Karpas-422 (cell line): ENCODE measurements at regions not wholly inside any gene's neighbourhood (a gene's known extent, or its start where the extent isn't known, plus 50 kb on each side); places are given as distances from the start of the nearest gene placed in this dataset.

Source experiments
- DNase-seq: peaks from one replicate; pipeline ENCODE4 v3.0.0-alpha.2; 2015
- H2AFZ ChIP-seq: fragments of 200-600 bp; sonication (generic); 2 replicates; pipeline ENCODE4 v1.6.1; 2014; ENCODE audit warnings: antibody characterized with exemption, low read length, mixed read lengths
- H3K27ac ChIP-seq: fragments of 200-600 bp; sonication (generic); 2 replicates; pipeline ENCODE4 v1.5.1; 2014; ENCODE audit warnings: mild to moderate bottlenecking, low read length, moderate library complexity
- H3K27me3 ChIP-seq: fragments of 200-600 bp; sonication (generic); 2 replicates; pipeline ENCODE4 v1.6.1; 2014; ENCODE audit warnings: low read length, mixed read lengths
- H3K36me3 ChIP-seq: fragments of 200-600 bp; sonication (generic); 2 replicates; pipeline ENCODE4 v1.6.1; 2014; ENCODE audit warnings: low read length, mixed read lengths; ENCODE audit not compliant: insufficient read depth
- H3K4me1 ChIP-seq: fragments of 200-600 bp; sonication (generic); 2 replicates; pipeline ENCODE4 v1.6.1; 2014; ENCODE audit warnings: mild to moderate bottlenecking, low read length, mixed read lengths
- H3K4me2 ChIP-seq: fragments of 200-600 bp; sonication (generic); 2 replicates; pipeline ENCODE4 v1.6.1; 2014; ENCODE audit warnings: low read length, low read depth, mild to moderate bottlenecking; ENCODE audit not compliant: poor library complexity, severe bottlenecking
- H3K4me3 ChIP-seq: fragments of 200-600 bp; sonication (generic); 2 replicates; pipeline ENCODE4 v1.5.1; 2014; ENCODE audit warnings: mild to moderate bottlenecking, antibody characterized with exemption, low read length, mixed read lengths
- H3K79me2 ChIP-seq: fragments of 200-600 bp; sonication (generic); 2 replicates; pipeline ENCODE4 v1.6.1; 2014; ENCODE audit warnings: mild to moderate bottlenecking, low read length, mixed read lengths
- H3K9ac ChIP-seq: fragments of 200-600 bp; sonication (generic); 2 replicates; pipeline ENCODE4 v1.6.0; 2014; ENCODE audit warnings: low read length
- H3K9me2 ChIP-seq: fragments of 200-600 bp; sonication (generic), shearing (Covaris generic); replicated peaks from 2 replicates; pipeline ENCODE4 v1.6.0; 2014; ENCODE audit warnings: mild to moderate bottlenecking, low read length, moderate library complexity; ENCODE audit not compliant: insufficient read depth
- H3K9me3 ChIP-seq: fragments of 300-700, 200-600 bp; sonication (generic); 2 replicates; pipeline ENCODE4 v1.6.1; 2014; ENCODE audit warnings: low read length, mixed read lengths
- H4K20me1 ChIP-seq: fragments of 200-600 bp; sonication (generic); 2 replicates; pipeline ENCODE4 v1.6.1; 2014; ENCODE audit warnings: mild to moderate bottlenecking, antibody characterized with exemption, low read length, low read depth; ENCODE audit not compliant: insufficient read depth

- Histone ChIP-seq H3K9ac (no peak overlapping the region), H3K4me2 (no peak overlapping the region), H3K9me2 (no peaks in the 10 kb centered on the region), H3K79me2 (no peaks in the 10 kb centered on the region), H4K20me1 (no peaks in the 10 kb centered on the region), H3K27ac (no peak overlapping the region), H3K36me3 (no peaks in the 10 kb centered on the region), H3K9me3 (no peaks in the 10 kb centered on the region), H3K27me3 (no peaks in the 10 kb centered on the region), H2AFZ (no peak overlapping the region), H3K4me3 (no peak overlapping the region), H3K4me1 (no peaks in the 10 kb centered on the region)
- peak; percentile 44 for DNase-seq
These were observed 102.9 kb upstream of the ZNF184 start for GRCh38 chr6:27575594-27576361.

GRCh38 chr6:27568226-27568897 lies 95.5 kb upstream of the ZNF184 start:
- no peak for DNase-seq
- Histone ChIP-seq H3K27me3 (no peaks in the 10 kb centered on the region), H3K4me2 (no peak overlapping the region), H3K36me3 (no peaks in the 10 kb centered on the region), H4K20me1 (no peaks in the 10 kb centered on the region), H3K79me2 (no peaks in the 10 kb centered on the region), H3K27ac (no peak overlapping the region), H3K4me1 (no peaks in the 10 kb centered on the region), H2AFZ (no peak overlapping the region), H3K9me3 (no peaks in the 10 kb centered on the region), H3K9ac (no peak overlapping the region), H3K4me3 (no peak overlapping the region), H3K9me2 (no peaks in the 10 kb centered on the region)

- Histone ChIP-seq H3K27me3 (no peaks in the 10 kb centered on the region), H3K4me3 (no peak overlapping the region), H3K9me3 (no peaks in the 10 kb centered on the region), H4K20me1 (no peaks in the 10 kb centered on the region), H3K79me2 (no peaks in the 10 kb centered on the region), H3K36me3 (no peaks in the 10 kb centered on the region), H3K9ac (no peak overlapping the region), H3K9me2 (no peaks in the 10 kb centered on the region), H3K27ac (no peak overlapping the region), H3K4me1 (no peaks in the 10 kb centered on the region), H3K4me2 (no peak overlapping the region), H2AFZ (no peak overlapping the region)
- no peak for DNase-seq
These were observed 93.2 kb upstream of the ZNF184 start for GRCh38 chr6:27565839-27566779.

- no peak overlapping the region for H3K4me2 ChIP-seq
- DNase-seq = no peak
These were observed 89.1 kb upstream of the ZNF184 start for GRCh38 chr6:27562027-27562410.

GRCh38 chr6:27558028-27558724 lies 85.3 kb upstream of the ZNF184 start:
- H2AFZ ChIP-seq = no peak overlapping the region
- H3K4me2 ChIP-seq = no peak overlapping the region
- H3K27me3 ChIP-seq = no peaks in the 10 kb centered on the region

More at GRCh38 chr6:27562027-27562410, 89.1 kb upstream of the ZNF184 start:
- Histone ChIP-seq H3K9me2 (no peaks in the 10 kb centered on the region), H3K9ac (no peak overlapping the region), H4K20me1 (no peaks in the 10 kb centered on the region), H3K9me3 (no peaks in the 10 kb centered on the region), H2AFZ (no peak overlapping the region), H3K36me3 (no peaks in the 10 kb centered on the region), H3K27ac (no peak overlapping the region), H3K79me2 (no peaks in the 10 kb centered on the region), H3K4me1 (no peaks in the 10 kb centered on the region), H3K4me3 (no peak overlapping the region), H3K27me3 (no peaks in the 10 kb centered on the region)

GRCh38 chr6:27556406-27556805 lies 83.5 kb upstream of the ZNF184 start:
- Histone ChIP-seq H3K27ac (no peak overlapping the region), H3K4me2 (no peak overlapping the region), H2AFZ (no peak overlapping the region), H3K9me2 (no peaks in the 10 kb centered on the region), H3K4me1 (peaks cover 6% of the 10 kb centered on the region), H3K9ac (no peak overlapping the region), H3K27me3 (no peaks in the 10 kb centered on the region), H4K20me1 (no peaks in the 10 kb centered on the region), H3K9me3 (no peaks in the 10 kb centered on the region), H3K79me2 (no peaks in the 10 kb centered on the region), H3K4me3 (no peak overlapping the region), H3K36me3 (no peaks in the 10 kb centered on the region)
- DNase-seq = peak; percentile 29

More at GRCh38 chr6:27558028-27558724, 85.3 kb upstream of the ZNF184 start:
- Histone ChIP-seq H3K4me3 (no peak overlapping the region), H3K36me3 (no peaks in the 10 kb centered on the region), H4K20me1 (no peaks in the 10 kb centered on the region), H3K9me2 (no peaks in the 10 kb centered on the region), H3K9me3 (no peaks in the 10 kb centered on the region), H3K9ac (no peak overlapping the region), H3K79me2 (no peaks in the 10 kb centered on the region), H3K4me1 (peaks cover 2% of the 10 kb centered on the region), H3K27ac (no peak overlapping the region)
- no peak for DNase-seq

- H3K36me3 ChIP-seq = no peaks in the 10 kb centered on the region
- no peaks in the 10 kb centered on the region for H3K79me2 ChIP-seq
- DNase-seq = peak; percentile 80
- peak overlapping the region; percentile 43 for H3K4me2 ChIP-seq
- H3K4me1 ChIP-seq = peaks cover 6% of the 10 kb centered on the region
- H3K27ac ChIP-seq = no peak overlapping the region
- no peaks in the 10 kb centered on the region for H3K27me3 ChIP-seq
- peak overlapping the region; percentile 8; the same call in 1 of the 2 replicates for H3K9ac ChIP-seq
- peak overlapping the region; percentile 20; the same call in 1 of the 2 replicates for H2AFZ ChIP-seq
- H3K9me3 ChIP-seq = no peaks in the 10 kb centered on the region
- no peaks in the 10 kb centered on the region for H3K9me2 ChIP-seq
- no peaks in the 10 kb centered on the region for H4K20me1 ChIP-seq
- peak overlapping the region; percentile 43; the same call in 1 of the 2 replicates for H3K4me3 ChIP-seq
These were observed 80.4 kb upstream of the ZNF184 start for GRCh38 chr6:27553123-27553904.
